CD4-positive, alpha-beta memory T cell (primary cell): ENCODE measurements at regions not wholly inside any gene's neighbourhood (a gene's known extent, or its start where the extent isn't known, plus 50 kb on each side); places are given as distances from the start of the nearest gene placed in this dataset.

Experiments
- CTCF ChIA-PET: fragments of 350-600 bp; sonication (Branson Sonifier 250); formaldehyde crosslinking; loops from one replicate; lab custom pipeline; 2021; ENCODE audit warnings: inconsistent platforms; ENCODE audit not compliant: partially characterized antibody; lab: Charles Lee
- POLR2A ChIA-PET: fragments of 350-600 bp; sonication (Branson Sonifier 250); formaldehyde crosslinking; loops from one replicate; lab custom pipeline; 2021; ENCODE audit not compliant: partially characterized antibody; lab: Charles Lee
- DNase-seq, 5 donors: peaks; one replicate each; pipeline versions ENCODE4 v3.0.0 to v3.0.0-alpha.2; 2020 to 2022; ENCODE audit warnings: mixed read lengths in 1 of 5
- H3K27ac ChIP-seq: one replicate; pipeline ENCODE4 v1.7.0; 2013; ENCODE audit warnings: low read depth, low read length
- H3K27me3 ChIP-seq: 2 replicates; pipeline ENCODE4 v1.7.0; 2013; ENCODE audit warnings: mild to moderate bottlenecking, low read length, moderate library complexity; ENCODE audit not compliant: insufficient read depth
- H3K36me3 ChIP-seq: 2 replicates; pipeline ENCODE4 v1.7.0; 2013; ENCODE audit warnings: mild to moderate bottlenecking, low read length, moderate library complexity; ENCODE audit not compliant: insufficient read depth
- H3K4me1 ChIP-seq: 2 replicates; pipeline ENCODE4 v1.7.0; 2013; ENCODE audit warnings: mild to moderate bottlenecking, low read length, moderate library complexity; ENCODE audit not compliant: insufficient read depth
- H3K4me3 ChIP-seq, 2 donors: one replicate each; pipeline ENCODE4 v1.7.0; 2013; ENCODE audit warnings: low read length in 2 of 2, mild to moderate bottlenecking in 1 of 2
- H3K9me3 ChIP-seq, 2 donors: one replicate each; pipeline ENCODE4 v1.7.0; 2013; ENCODE audit warnings: low read length in 2 of 2, control low read depth in 1 of 2; ENCODE audit not compliant: control insufficient read depth in 1 of 2
- H3K27ac Mint-ChIP-seq, 7 donors: one replicate each; pipeline ENCODE4 v1.8.0; 2020 to 2021; ENCODE audit warnings: mixed read lengths in 7 of 7, mild to moderate bottlenecking in 6 of 7, inconsistent platforms in 3 of 7, moderate library complexity in 3 of 7
- H3K27me3 Mint-ChIP-seq, 2 donors: one replicate each; pipeline ENCODE4 v1.8.0; 2020 to 2021; ENCODE audit warnings: mixed read lengths in 2 of 2
- H3K36me3 Mint-ChIP-seq, 2 donors: one replicate each; pipeline ENCODE4 v1.8.0; 2020 to 2021; ENCODE audit warnings: mixed read lengths in 2 of 2, inconsistent platforms in 1 of 2, mild to moderate bottlenecking in 1 of 2
- H3K4me1 Mint-ChIP-seq, 4 donors: one replicate each; pipeline ENCODE4 v1.8.0; 2020 to 2021; ENCODE audit warnings: mixed read lengths in 4 of 4, mild to moderate bottlenecking in 1 of 4
- H3K4me3 Mint-ChIP-seq, 8 donors: one replicate each; pipeline ENCODE4 v1.8.0; 2020 to 2021; ENCODE audit warnings: mixed read lengths in 8 of 8, mild to moderate bottlenecking in 7 of 8, moderate library complexity in 6 of 8, inconsistent platforms in 3 of 8
- H3K9me3 Mint-ChIP-seq, 8 donors: one replicate each; pipeline ENCODE4 v1.8.0; 2020 to 2021; ENCODE audit warnings: mixed read lengths in 8 of 8, mild to moderate bottlenecking in 5 of 8, inconsistent platforms in 3 of 8, moderate library complexity in 1 of 8
- intact Hi-C: fragments of 100-400 bp; cut with micrococcal nuclease; formaldehyde crosslinking; loops from one replicate; pipeline ENCODE4 v1.15.1; 2023

DNA sequence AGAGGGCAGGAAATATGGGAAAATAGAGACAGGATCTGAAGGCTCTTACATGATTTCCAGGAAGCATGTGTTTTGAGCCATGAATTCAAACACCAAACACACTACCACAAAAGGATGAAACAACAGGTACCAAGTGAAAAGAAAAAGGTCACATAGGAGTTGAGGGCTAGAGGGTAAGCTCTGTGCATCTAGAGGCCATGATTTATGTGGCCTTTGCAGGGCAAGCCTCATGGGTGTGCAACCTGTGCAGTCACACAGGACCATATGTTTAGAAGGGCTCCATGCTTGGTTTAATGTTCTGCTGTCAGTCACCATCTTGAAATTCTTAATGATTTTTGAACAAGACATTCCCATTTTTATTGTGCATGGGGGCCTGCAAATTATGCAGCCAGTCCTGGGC, 134.5 kb upstream of the CCDC68 start:
- no peak overlapping the region for H3K4me3 Mint-ChIP-seq
- ChIA-PET CTCF (no interaction called here), POLR2A (no interaction called here)
- H3K4me1 Mint-ChIP-seq, result no peaks in the 10 kb centered on the region
- Histone ChIP-seq H3K36me3 (no peaks in the 10 kb centered on the region), H3K4me1 (no peaks in the 10 kb centered on the region), H3K27me3 (no peaks in the 10 kb centered on the region), H3K27ac (no peak overlapping the region), H3K4me3 (no peak overlapping the region), H3K9me3 (no peaks in the 10 kb centered on the region)
- no peak overlapping the region for H3K27ac Mint-ChIP-seq
- H3K27me3 Mint-ChIP-seq, result no peaks in the 10 kb centered on the region
- peaks cover 0 to 1% (median 0%) of the 10 kb centered on the region in 8 donors for H3K9me3 Mint-ChIP-seq
- intact Hi-C loops, result no loop called here
- H3K36me3 Mint-ChIP-seq, result no peaks in the 10 kb centered on the region
- DNase-seq, result no peak

DNA sequence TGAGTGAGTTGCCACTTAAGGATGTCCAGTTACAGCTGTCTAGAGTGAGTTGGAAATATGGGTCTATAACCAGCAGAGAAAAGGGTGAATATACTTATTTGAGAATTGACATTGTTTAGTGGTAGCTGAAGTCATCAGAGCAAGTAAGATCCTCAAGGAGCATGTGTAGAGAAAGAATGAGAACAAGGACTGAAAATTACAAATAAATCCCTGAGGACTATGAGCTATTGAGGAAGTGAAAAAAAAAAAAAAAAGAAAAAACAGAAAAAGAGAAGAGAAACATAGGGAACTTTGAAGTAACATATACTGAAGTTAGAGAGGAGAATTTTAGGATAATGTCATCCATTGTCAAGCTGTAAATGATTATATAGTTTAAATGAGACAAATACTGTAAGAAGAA, 134.0 kb upstream of the CCDC68 start:
- intact Hi-C loops, result no loop called here
- Mint-ChIP-seq H3K27me3 (no peaks in the 10 kb centered on the region), H3K36me3 (no peaks in the 10 kb centered on the region), H3K27ac (no peak overlapping the region), H3K4me3 (no peak overlapping the region), H3K4me1 (no peaks in the 10 kb centered on the region), H3K9me3 (peaks cover 0 to 1% (median 0%) of the 10 kb centered on the region in 8 donors)
- POLR2A ChIA-PET, result no interaction called here
- DNase-seq, result no peak
- Histone ChIP-seq H3K9me3 (no peaks in the 10 kb centered on the region), H3K36me3 (no peaks in the 10 kb centered on the region), H3K4me1 (no peaks in the 10 kb centered on the region), H3K27me3 (no peaks in the 10 kb centered on the region), H3K4me3 (no peak overlapping the region), H3K27ac (no peak overlapping the region)
- CTCF ChIA-PET, result no interaction called here

GRCh38 chr18:55092166-55092565, 132.9 kb upstream of the CCDC68 start:
- POLR2A ChIA-PET, result no interaction called here
- intact Hi-C loops, result no loop called here
- H3K27me3 Mint-ChIP-seq, result no peaks in the 10 kb centered on the region
- H3K9me3 Mint-ChIP-seq, result peaks cover 0 to 1% (median 0%) of the 10 kb centered on the region in 8 donors
- CTCF ChIA-PET, result no interaction called here
- no peak for DNase-seq
- no peaks in the 10 kb centered on the region for H3K4me1 Mint-ChIP-seq
- no peaks in the 10 kb centered on the region for H3K36me3 Mint-ChIP-seq
- no peaks in the 10 kb centered on the region for H3K36me3 ChIP-seq
- H3K9me3 ChIP-seq, result no peaks in the 10 kb centered on the region
- no peaks in the 10 kb centered on the region for H3K27me3 ChIP-seq
- no peak overlapping the region for H3K4me3 Mint-ChIP-seq
- no peaks in the 10 kb centered on the region for H3K4me1 ChIP-seq
- H3K27ac Mint-ChIP-seq, result no peak overlapping the region
- no peak overlapping the region for H3K4me3 ChIP-seq
- no peak overlapping the region for H3K27ac ChIP-seq

GRCh38 chr18:55090564-55091188, 131.4 kb upstream of the CCDC68 start:
- H3K9me3 ChIP-seq, result no peaks in the 10 kb centered on the region
- Mint-ChIP-seq H3K4me3 (no peak overlapping the region), H3K9me3 (peaks cover 0 to 1% (median 0%) of the 10 kb centered on the region in 8 donors), H3K27me3 (no peaks in the 10 kb centered on the region), H3K36me3 (no peaks in the 10 kb centered on the region), H3K4me1 (no peaks in the 10 kb centered on the region), H3K27ac (no peak overlapping the region)
- intact Hi-C loops, result no loop called here
- no peak for DNase-seq
- H3K36me3 ChIP-seq, result no peaks in the 10 kb centered on the region
- H3K27ac ChIP-seq, result no peak overlapping the region
- no peak overlapping the region for H3K4me3 ChIP-seq
- ChIA-PET CTCF (interaction anchor here (0.6 kb wide), 1 partner anchor 583 kb away, joined by 3 read pairs; no protein-coding TSS in a partner anchor), POLR2A (no interaction called here)
- H3K4me1 ChIP-seq, result no peaks in the 10 kb centered on the region
- H3K27me3 ChIP-seq, result no peaks in the 10 kb centered on the region

DNA sequence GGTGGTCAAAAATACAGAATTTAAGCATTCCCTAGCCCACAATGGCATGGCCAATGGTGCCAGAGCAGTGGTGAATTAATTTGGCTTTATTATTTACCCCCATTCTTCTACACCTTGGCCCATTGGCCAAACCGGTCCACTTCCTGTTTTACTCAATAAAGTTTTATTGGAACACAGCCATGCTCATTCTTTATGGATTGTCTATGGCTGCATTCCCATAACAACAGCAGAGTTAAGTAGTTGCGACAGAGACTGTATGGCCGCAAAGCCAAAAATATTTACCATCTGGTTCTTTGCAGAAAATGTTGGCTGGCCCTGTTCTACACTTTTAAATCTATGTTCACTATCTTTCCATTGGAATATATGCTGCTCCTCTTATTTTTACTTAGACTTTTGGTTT, 130.3 kb upstream of the CCDC68 start:
- H3K4me3 Mint-ChIP-seq, result no peak overlapping the region
- intact Hi-C loops, result no loop called here
- no peaks in the 10 kb centered on the region for H3K36me3 Mint-ChIP-seq
- CTCF ChIA-PET, result no interaction called here
- H3K27ac Mint-ChIP-seq, result no peak overlapping the region
- H3K27ac ChIP-seq, result no peak overlapping the region
- peaks cover 0 to 1% (median 0%) of the 10 kb centered on the region in 8 donors for H3K9me3 Mint-ChIP-seq
- H3K4me1 Mint-ChIP-seq, result no peaks in the 10 kb centered on the region
- no peaks in the 10 kb centered on the region for H3K4me1 ChIP-seq
- no peaks in the 10 kb centered on the region for H3K36me3 ChIP-seq
- no peak for DNase-seq
- no peaks in the 10 kb centered on the region for H3K27me3 Mint-ChIP-seq
- H3K27me3 ChIP-seq, result no peaks in the 10 kb centered on the region
- POLR2A ChIA-PET, result no interaction called here
- no peaks in the 10 kb centered on the region for H3K9me3 ChIP-seq
- no peak overlapping the region for H3K4me3 ChIP-seq

DNA sequence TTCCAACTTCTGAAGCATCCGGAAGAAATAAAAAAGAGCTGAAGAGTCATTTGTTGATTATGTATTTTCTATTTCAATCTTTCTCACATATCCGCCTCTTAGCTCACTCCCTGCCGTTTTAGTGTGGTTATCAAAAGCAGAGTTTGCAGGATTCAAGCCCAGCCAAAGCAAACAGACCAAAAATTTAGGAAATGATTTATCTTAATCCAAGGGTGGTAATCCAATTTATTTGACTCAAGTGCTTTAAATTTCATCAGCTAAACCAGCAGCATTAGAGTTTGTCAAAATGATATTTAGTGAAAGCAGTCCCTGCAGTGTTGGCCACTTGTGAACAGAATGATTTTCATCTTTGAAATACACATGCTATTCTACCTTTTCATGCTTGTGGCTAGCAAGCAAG, 129.3 kb upstream of the CCDC68 start:
- CTCF ChIA-PET, result no interaction called here
- no peaks in the 10 kb centered on the region for H3K4me1 Mint-ChIP-seq
- no peak overlapping the region for H3K27ac Mint-ChIP-seq
- intact Hi-C loops, result no loop called here
- Histone ChIP-seq H3K4me1 (no peaks in the 10 kb centered on the region), H3K4me3 (no peak overlapping the region), H3K9me3 (no peaks in the 10 kb centered on the region), H3K36me3 (no peaks in the 10 kb centered on the region), H3K27me3 (no peaks in the 10 kb centered on the region), H3K27ac (no peak overlapping the region)
- H3K36me3 Mint-ChIP-seq, result no peaks in the 10 kb centered on the region
- H3K27me3 Mint-ChIP-seq, result no peaks in the 10 kb centered on the region
- POLR2A ChIA-PET, result no interaction called here
- peaks cover 0 to 1% (median 0%) of the 10 kb centered on the region in 8 donors for H3K9me3 Mint-ChIP-seq
- DNase-seq, result no peak
- H3K4me3 Mint-ChIP-seq, result no peak overlapping the region

DNA sequence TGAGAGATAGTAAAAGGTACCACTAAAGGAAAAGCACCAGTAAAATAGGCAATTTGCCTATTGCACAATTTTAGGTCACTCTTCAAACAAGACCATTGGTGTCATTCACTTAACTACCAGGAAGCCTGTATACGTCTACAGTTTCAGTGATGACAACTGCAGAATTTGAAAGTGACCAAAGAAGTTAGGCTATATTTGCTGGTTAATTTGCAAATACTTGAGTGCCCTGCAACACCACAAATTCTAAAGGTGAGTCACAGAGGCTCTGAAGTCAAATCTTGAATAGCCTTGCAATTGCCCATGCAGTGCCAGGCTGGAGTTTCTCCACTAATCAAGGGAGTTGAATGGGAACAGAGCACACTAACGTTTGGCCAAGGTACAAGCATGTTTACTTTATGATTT, 128.7 kb upstream of the CCDC68 start:
- Mint-ChIP-seq H3K4me1 (no peaks in the 10 kb centered on the region), H3K4me3 (no peak overlapping the region), H3K27ac (no peak overlapping the region), H3K27me3 (no peaks in the 10 kb centered on the region), H3K36me3 (no peaks in the 10 kb centered on the region), H3K9me3 (peaks cover 0 to 1% (median 0%) of the 10 kb centered on the region in 8 donors)
- intact Hi-C loops, result no loop called here
- H3K27me3 ChIP-seq, result no peaks in the 10 kb centered on the region
- no peaks in the 10 kb centered on the region for H3K36me3 ChIP-seq
- H3K9me3 ChIP-seq, result no peaks in the 10 kb centered on the region
- H3K4me1 ChIP-seq, result no peaks in the 10 kb centered on the region
- no peak overlapping the region for H3K27ac ChIP-seq
- H3K4me3 ChIP-seq, result no peak overlapping the region
- DNase-seq, result no peak
- ChIA-PET CTCF (no interaction called here), POLR2A (no interaction called here)

- Mint-ChIP-seq H3K27ac (no peak overlapping the region), H3K4me1 (no peaks in the 10 kb centered on the region), H3K27me3 (no peaks in the 10 kb centered on the region), H3K9me3 (no peaks in the 10 kb centered on the region), H3K4me3 (no peak overlapping the region), H3K36me3 (no peaks in the 10 kb centered on the region)
- Histone ChIP-seq H3K4me1 (no peaks in the 10 kb centered on the region), H3K27ac (no peak overlapping the region), H3K9me3 (no peaks in the 10 kb centered on the region), H3K4me3 (no peak overlapping the region), H3K36me3 (no peaks in the 10 kb centered on the region), H3K27me3 (no peaks in the 10 kb centered on the region)
- CTCF ChIA-PET, result no interaction called here
- intact Hi-C loops, result no loop called here
- POLR2A ChIA-PET, result no interaction called here
- DNase-seq, result no peak
Observed at GRCh38 chr18:55086906-55087305, 127.6 kb upstream of the CCDC68 start.
